Duodenal mucosa (tissue), 2 donors: ENCODE measurements at regions not wholly inside any gene's neighbourhood (a gene's known extent, or its start where the extent isn't known, plus 50 kb on each side); places are given as distances from the start of the nearest gene placed in this dataset.
A peak's percentile ranks its signal among the peaks of the same experiment; 100 is the strongest.

Experiments
- H3K27ac ChIP-seq: one replicate; pipeline ENCODE4 v1.7.0; 2013; ENCODE audit warnings: low read depth, low read length
- H3K27me3 ChIP-seq, 2 donors: one replicate each; pipeline ENCODE4 v1.7.0; 2013; ENCODE audit warnings: low read length in 2 of 2, control low read depth in 1 of 2; ENCODE audit not compliant: insufficient read depth in 2 of 2, control insufficient read depth in 1 of 2
- H3K36me3 ChIP-seq, 2 donors: one replicate each; pipeline ENCODE4 v1.7.0; 2013; ENCODE audit warnings: low read length in 2 of 2, control low read depth in 1 of 2; ENCODE audit not compliant: insufficient read depth in 2 of 2, control insufficient read depth in 1 of 2
- H3K4me1 ChIP-seq, 2 donors: one replicate each; pipeline ENCODE4 v1.7.0; 2013; ENCODE audit warnings: low read length in 2 of 2, control low read depth in 1 of 2; ENCODE audit not compliant: insufficient read depth in 2 of 2, control insufficient read depth in 1 of 2
- H3K4me3 ChIP-seq, 2 donors: one replicate each; pipeline ENCODE4 v1.7.0; 2013; ENCODE audit warnings: low read length in 2 of 2, low read depth in 1 of 2
- H3K9ac ChIP-seq, 2 donors: one replicate each; pipeline ENCODE4 v1.7.0; 2013; ENCODE audit warnings: low read length in 2 of 2, low read depth in 1 of 2
- H3K9me3 ChIP-seq, 2 donors: one replicate each; pipeline ENCODE4 v1.7.0; 2013; ENCODE audit warnings: low read length in 2 of 2, control low read depth in 1 of 2; ENCODE audit not compliant: control insufficient read depth in 1 of 2

DNA sequence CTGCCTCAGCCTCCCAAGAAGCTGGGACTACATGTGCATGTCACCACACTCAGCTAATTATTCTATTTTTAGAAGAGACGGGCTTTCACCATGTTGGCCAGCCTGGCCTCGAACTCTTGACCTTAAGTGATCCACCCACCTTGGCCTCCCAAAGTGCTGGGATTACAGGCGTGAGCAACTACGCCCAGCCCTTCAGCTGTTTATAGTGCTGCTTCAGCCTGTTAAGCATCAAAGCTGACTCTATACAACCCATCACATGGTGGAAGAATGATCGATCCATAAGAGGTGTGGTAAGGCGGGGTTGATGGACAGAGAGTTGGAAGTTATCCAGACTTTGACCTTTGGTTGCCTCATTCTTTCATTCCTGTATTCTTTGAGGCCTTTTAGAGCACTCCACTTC is 56.2 kb upstream of the RAPGEF2 start:
- H3K4me1 ChIP-seq, result peaks cover 3 to 6% of the 10 kb centered on the region in 2 donors
- H3K27ac ChIP-seq, result no peak overlapping the region
- H3K36me3 ChIP-seq, result no peaks in the 10 kb centered on the region
- no peak overlapping the region for H3K4me3 ChIP-seq
- H3K9me3 ChIP-seq, result no peaks in the 10 kb centered on the region
- no peaks in the 10 kb centered on the region for H3K27me3 ChIP-seq
- no peak overlapping the region for H3K9ac ChIP-seq

DNA sequence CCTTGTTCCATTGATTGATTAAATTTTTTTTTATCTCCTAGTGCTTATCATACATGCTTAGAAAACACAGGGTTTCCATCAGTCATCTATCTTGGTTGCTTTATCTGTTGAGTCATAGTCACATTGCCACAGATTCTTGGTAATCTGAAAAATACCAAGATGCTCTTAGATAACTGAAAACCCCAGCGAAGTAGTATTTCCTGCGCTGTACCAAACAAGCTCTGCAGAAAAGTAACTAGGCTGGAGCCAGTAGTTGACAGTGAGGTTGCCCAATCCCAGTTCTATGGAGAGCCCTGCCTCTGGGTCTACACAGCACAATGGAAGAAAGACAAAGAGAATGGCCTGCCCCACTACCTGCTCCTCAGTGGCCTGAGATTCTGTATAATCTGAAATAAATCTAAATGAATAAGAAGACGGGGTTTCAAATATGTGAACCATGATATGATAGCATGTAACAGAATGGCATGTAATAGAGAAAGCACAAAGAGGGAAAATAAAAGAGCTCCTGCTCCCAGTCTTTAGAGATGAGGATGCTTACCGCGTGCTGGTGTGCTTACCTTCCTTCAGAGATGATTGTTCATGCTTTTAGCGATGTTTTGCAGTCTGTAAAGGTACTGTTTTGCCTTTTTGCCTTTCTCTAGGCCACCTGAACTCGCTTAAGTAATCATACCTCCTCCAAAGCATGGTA is 55.3 kb upstream of the RAPGEF2 start:
- no peaks in the 10 kb centered on the region for H3K9me3 ChIP-seq
- H3K27me3 ChIP-seq, result no peaks in the 10 kb centered on the region
- H3K4me3 ChIP-seq, result peak overlapping the region; percentile 44 to 73
- H3K9ac ChIP-seq, result no peak overlapping the region
- H3K4me1 ChIP-seq, result peaks cover 3 to 6% of the 10 kb centered on the region in 2 donors
- no peak overlapping the region for H3K27ac ChIP-seq
- no peaks in the 10 kb centered on the region for H3K36me3 ChIP-seq

DNA sequence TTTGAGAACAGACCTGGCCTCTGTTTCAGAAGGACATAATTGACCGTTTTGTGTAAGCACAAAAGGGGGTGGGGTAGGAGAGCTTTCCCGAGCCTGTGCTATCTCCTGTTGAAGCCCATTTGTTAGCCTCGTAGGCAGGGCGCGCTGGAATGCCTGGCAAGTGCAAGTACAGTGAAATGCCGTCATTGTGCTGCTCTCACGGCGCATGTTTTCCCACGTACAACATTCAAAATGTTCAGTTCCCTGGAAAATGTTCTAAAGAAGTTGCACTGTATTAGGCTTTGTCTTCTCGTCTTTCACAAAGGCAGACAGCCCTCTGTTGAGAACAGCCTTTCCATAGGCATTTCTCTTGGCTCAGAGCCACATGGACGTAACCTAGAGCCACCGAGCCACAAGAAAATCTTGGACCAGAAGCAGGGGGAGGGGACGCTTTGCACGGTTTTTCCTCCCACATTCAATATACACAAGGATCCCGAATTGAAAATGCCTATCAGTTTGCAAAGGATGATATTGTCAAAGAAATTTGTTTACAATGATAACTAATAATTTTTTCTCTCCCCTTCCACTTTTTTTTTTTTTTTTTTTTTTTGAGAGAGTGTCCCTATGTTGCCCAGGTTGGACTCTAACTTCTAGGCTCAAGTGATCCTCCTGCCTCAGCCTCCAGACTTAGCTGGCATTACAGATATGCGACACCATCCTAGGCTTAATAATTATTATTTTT is 54.6 kb upstream of the RAPGEF2 start:
- H3K4me1 ChIP-seq, result peaks cover 3 to 6% of the 10 kb centered on the region in 2 donors
- H3K27ac ChIP-seq, result no peak overlapping the region
- no peaks in the 10 kb centered on the region for H3K27me3 ChIP-seq
- H3K4me3 ChIP-seq, result peak overlapping the region; percentile 44 to 73
- no peaks in the 10 kb centered on the region for H3K9me3 ChIP-seq
- H3K36me3 ChIP-seq, result no peaks in the 10 kb centered on the region
- peak overlapping the region in 1 of 2 donors; percentile 39 for H3K9ac ChIP-seq

DNA sequence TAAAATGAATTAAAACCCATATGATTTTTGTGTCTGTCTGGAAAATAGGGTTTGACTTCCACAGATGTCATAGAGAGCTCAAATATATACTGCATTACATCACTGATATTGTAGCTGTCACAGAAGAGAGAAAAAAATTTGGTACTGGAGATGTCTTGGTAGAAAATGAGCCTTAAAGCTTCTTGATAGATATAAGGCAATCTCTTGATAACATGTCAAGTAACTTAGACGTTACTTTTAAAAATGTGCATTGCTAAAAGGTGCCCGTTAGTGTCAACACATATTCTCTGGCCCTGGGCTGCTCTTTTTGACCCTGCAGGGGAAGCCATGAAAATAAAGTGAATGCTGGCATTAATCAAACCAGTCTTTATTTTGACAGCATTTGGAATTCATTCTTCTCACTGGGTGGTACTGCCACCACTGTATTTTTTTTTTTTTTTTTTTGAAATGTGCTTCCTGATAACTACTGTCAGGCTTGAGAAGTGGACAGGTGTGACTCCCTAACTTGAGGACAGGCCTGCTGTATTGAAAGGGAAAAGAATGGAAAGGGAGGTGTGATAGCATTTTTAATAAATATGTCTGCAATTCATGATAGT is 53.0 kb upstream of the RAPGEF2 start:
- Histone ChIP-seq H3K27me3 (no peaks in the 10 kb centered on the region), H3K9ac (no peak overlapping the region), H3K4me1 (peaks cover 3 to 6% of the 10 kb centered on the region in 2 donors)

DNA sequence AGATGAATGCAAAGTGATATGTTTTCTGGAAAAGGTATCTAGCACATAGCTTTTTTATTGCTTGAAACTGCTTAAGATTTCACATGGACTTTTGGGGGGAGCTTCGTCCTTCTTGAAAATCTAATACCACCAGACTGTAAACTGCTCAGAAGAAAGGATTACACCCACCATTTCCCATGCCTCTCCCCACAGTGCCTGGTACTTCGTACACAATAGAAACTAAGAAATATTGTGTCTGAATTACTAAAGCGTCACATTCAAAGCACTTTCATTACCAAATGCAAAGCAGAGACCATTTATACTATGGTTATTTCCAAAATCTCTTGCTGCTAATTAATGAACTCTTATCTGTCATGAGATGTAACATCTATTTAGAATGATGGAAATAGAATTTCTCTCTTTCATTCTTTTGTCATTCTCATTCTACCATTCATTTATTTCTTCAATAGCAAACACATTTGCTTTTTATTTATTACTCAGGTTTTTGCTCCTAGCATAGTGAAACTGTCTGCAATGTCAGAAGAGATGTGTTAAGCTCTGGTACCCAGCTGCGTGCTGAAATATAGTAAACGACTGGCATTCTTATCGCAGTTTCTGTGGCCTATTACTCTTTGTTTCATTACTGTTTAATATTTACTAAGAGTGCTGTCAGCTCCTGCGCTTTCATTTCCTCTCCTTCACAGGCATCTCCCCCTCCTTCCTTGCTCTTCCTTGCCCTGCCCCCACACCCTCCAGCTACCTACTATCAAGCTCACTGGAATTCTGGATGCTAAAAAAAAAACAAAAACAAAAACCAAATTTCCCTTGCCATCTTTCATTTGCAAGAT is 51.4 kb upstream of the RAPGEF2 start:
- H3K4me1 ChIP-seq, result peaks cover 3 to 6% of the 10 kb centered on the region in 2 donors
- no peak overlapping the region for H3K4me3 ChIP-seq
- no peaks in the 10 kb centered on the region for H3K9me3 ChIP-seq
- H3K9ac ChIP-seq, result no peak overlapping the region
- no peaks in the 10 kb centered on the region for H3K27me3 ChIP-seq
- H3K27ac ChIP-seq, result no peak overlapping the region
- H3K36me3 ChIP-seq, result no peaks in the 10 kb centered on the region

More for the DNA sequence above, 53.0 kb upstream of the RAPGEF2 start:
- Histone ChIP-seq H3K9me3 (no peaks in the 10 kb centered on the region), H3K36me3 (no peaks in the 10 kb centered on the region), H3K4me3 (no peak overlapping the region), H3K27ac (no peak overlapping the region)

DNA sequence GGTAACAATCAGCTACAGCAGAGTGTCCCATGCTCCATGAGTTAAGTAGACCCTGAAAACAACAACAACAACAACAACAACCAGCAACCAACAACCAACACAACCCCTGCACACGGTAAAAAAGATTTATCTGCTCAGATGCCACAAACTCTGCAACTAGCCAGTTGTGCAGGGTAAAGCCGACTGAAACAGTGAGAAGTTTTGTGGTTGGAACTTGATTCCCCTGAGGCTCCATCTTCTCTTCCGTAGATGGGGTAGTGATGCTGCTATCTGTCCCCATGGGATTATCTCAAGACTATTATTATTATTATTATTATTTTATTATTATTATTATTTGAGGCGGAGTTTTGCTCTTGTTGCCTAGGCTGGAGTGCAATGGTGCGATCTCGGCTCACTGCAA is 50.6 kb upstream of the RAPGEF2 start:
- H3K4me1 ChIP-seq, result peaks cover 3 to 6% of the 10 kb centered on the region in 2 donors
- no peaks in the 10 kb centered on the region for H3K36me3 ChIP-seq
- no peak overlapping the region for H3K9ac ChIP-seq
- no peaks in the 10 kb centered on the region for H3K27me3 ChIP-seq
- no peak overlapping the region for H3K27ac ChIP-seq
- H3K9me3 ChIP-seq, result no peaks in the 10 kb centered on the region
- H3K4me3 ChIP-seq, result no peak overlapping the region
